Stimulated activated CD4-positive, alpha-beta T cell treated with anti-CD3 and anti-CD28 coated beads, Interleukin-15, amount 100 ng/mL, for 1 hour (primary cell): ENCODE measurements at regions not wholly inside any gene's neighbourhood (a gene's known extent, or its start where the extent isn't known, plus 50 kb on each side); places are given as distances from the start of the nearest gene placed in this dataset.

ENCODE experiments used
- DNase-seq, 2 donors: peaks; one replicate each; pipeline ENCODE4 v3.0.0-alpha.2; 2020; ENCODE audit warnings: low read depth in 1 of 2, low spot score in 1 of 2

- DNase-seq: no peak
These were observed 224.4 kb upstream of the POU3F1 start for GRCh38 chr1:38270849-38271633.

DNA sequence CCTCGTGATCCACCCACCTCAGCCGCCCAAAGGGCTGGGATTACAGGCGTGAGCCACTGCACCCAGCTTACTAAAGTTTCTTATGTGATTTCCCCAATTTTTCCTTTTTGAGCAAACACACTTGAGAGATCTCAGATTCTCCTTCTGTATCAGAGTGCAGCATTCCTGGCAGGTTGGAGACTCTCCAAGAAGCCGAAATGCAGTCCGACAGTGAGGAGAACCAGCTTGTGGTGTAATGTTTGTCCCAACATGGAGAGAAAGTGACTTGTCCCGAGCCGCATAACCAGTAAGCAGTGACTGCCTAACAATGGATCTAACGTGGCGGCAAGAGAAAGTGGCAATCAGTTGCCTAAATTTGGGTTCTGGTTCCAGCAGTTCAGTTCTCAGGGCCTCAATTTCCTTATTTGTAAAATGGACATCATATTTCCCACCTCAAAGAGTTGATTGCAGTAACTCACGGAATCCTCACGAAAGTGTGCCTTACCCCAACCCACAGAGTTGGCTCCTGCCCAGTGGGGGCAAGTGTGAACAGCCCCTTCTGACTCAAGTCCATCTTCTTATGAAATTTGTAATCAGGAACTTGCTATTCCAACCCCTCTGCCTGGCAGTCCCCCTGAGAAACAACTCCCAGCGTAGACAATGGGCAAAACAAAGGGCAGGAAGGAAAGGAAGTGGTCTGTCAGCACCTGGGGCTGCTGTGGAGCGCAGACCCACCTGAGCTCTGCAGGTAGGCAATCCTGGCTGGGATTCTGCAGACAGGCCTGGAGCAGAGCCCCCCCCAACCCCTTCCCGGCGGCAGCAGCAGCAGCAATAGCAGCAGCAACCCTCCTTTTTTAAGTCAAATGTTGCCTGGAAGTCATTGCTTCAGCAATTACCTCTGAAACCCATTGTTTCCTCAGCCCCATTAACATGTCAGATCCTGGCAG is 223.6 kb upstream of the POU3F1 start:
- no peak for DNase-seq

DNA sequence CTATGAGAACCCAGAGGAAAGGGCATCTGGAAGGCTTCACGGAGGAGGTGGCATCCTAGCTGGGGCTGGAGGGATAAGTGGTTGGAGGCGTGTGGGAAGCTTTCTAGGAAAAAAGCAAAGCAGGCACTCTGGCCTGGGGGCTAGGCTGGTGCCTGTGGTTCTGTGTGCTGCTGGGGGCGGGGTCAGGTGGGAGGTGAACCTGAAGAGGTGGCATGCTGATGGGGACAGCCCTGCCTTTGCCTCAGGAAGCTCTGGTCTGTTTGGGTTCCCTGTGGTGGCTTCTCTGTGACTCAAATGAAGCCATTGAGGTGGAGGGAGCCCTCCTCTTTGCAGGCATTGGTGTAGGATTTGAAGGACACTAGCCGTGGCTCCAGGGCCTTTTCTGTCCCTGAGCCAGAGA is 221.6 kb upstream of the POU3F1 start:
- DNase-seq: no peak

DNA sequence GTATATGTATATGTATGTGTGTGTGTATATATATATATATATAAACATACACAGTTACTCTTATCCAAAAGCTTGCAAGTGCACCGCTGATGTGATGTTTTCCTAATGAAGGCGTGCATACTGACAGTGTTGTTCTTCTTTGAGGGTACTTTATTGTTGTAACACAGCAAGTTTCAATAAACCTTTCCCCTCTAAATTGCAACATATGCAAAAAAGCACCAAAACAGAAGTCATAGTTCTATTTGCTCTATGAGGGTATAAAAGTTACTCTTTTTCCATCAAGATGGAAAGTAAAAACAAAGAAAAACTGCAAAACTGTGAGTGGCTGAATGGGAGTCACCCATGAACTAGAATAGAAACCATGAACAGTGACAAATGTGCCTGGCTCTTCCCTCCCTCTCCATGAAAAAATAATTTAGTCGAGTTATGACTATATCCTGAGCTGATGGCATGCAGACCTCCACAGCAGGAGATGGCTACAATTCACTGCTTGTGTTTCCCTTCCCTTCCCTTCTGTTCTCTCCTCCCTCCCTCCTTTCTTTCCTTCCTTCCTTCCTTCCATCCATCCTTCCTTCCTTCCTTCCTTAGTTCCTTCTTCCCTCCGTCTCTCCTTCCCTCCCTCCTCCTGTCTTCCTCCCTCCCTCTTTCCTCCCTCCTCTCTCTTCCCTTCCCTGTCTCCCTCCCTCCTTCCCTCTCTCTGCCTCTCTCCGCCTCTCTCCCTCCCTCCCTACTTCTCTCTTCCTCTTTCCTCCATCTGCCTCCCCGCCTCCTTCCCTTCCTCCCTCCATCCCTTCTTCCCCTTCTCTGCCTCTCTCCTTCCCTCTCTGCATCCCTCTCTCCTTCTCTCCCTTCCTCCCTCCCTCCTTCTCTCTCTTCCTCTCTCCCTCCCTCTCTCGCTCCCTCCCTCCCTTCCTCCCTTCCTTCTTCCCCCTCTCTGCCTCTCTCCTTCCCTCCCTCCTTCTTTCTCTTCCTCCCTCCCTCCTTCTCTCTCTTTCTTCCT is 220.7 kb upstream of the POU3F1 start:
- no peak for DNase-seq

- no peak for DNase-seq
These were observed 219.6 kb upstream of the POU3F1 start for GRCh38 chr1:38266197-38266520.

DNA sequence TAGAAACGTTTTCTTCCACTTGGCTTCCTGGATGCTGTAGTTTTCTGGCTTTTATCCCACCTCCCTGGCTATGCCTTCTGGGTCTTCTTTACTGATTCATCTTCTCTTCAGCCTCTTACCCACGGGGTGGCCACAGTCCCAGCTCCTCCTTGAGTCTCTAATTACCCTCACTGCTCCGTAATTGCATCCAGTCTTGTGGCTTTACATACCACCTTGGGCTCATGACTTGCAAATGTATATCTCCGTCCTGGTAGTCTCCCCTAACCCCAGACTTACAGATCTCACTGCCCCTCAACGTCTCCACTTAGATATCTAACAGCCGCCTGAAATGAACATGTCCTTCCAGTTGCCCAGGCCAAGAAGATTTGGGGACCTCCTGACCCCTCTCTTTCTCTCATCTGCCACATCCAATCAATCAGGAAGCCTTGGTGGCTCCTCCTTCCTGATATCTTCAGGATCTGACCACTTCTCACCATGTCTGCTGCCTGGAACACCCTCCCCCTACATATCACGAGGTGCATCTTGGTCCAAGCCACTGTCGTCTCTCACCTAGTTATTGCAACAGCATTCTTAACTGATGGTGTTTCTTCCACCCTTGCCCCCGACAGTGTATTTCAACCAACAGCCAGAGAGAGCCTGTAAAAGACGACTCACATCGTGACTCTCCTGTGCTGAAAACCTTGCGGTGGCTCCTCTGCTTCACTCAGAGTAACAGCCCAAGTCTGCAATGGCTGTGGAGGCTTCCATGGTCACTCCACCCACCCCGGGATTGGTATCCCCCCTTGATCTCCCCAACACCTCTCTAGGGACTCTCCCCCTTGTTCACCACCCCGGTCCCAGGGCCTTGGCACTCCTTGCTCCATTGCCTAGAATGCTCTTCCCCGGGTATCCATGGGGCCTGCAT is 219.0 kb upstream of the POU3F1 start:
- no peak for DNase-seq

DNA sequence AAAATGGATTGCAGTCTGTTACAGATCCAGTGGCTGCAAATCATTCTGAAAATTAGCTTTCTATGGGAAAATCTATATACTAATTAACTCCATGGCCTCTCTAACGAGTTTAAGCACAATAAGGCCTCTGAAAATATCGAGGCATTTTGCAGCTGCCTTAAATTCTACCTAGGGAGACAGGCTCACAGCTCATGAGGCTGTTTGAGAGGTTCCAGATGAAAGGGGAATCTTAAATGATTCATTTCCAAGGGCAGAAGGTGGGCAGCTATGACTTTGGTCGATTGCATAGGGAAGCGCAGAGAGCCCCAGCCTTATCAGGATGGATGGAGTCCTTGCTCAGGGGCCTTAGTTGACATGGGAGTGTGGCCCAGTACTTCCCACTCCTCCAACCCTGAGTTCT is 216.8 kb upstream of the POU3F1 start:
- no peak for DNase-seq

GRCh38 chr1:38261574-38261973 is 215.0 kb upstream of the POU3F1 start:
- DNase-seq: no peak

DNA sequence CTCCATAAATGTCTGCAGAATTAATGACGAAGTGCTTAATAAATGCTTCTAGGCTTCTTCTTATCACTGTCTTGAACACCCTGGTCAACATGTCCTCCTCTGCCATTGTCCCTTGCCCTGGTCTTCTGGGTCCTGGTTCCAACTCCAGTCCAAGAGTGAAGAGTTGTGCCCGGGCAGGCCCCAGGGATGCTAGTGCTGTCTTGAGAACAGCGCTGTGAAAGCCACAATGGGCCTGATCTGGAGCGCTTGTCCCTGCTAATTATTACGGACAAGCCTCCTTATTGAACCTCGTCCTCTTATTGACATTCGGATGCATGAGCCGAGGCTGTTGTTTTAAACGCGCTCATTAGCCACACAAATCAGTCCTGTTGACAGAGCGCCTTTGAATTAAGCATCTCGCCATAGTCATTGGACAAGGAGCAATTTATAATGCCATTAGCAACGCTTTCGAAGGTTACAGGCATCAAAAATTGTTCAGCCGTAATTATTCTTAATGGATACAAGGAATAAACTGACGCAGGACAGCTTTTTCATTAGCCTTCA is 211.6 kb upstream of the POU3F1 start:
- DNase-seq: no peak

DNA sequence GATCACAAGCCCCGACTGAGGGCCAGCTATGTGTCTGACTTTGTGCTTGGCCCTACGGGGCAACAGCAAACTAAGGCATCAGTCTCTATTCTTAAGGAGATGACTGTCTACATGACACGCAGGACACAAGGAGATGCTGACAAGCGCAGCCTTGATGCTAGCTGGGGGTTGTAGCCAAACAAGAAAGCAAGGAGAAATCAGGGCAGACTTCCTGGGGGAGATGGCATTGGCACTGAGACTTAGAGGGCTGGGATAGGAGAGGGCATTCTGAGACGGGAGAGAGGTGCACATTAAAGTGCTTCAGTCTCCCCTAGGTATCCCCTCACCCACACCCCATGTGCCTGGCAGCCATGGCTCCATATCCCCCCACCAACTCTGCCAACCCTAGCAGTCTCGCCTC is 210.8 kb upstream of the POU3F1 start:
- DNase-seq: no peak

DNA sequence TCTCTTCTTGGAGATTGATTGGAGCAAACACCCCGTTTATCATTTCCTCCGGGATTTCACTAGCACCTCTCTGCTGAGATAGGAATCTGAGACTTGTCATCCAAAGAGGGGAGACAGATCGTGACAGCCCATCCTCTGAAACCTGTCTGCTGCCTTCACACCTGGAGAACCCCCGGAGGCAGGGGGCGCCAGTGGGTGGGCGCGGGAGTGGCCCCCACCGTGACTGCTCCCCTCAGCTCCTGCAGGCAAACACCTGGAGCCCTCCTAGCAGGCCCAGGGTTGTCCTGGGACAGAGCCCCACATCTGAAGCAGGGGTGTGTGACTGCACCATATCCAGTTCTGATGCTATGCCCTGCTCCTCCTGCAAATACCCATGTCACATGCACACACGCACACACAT is 209.5 kb upstream of the POU3F1 start:
- no peak for DNase-seq

DNA sequence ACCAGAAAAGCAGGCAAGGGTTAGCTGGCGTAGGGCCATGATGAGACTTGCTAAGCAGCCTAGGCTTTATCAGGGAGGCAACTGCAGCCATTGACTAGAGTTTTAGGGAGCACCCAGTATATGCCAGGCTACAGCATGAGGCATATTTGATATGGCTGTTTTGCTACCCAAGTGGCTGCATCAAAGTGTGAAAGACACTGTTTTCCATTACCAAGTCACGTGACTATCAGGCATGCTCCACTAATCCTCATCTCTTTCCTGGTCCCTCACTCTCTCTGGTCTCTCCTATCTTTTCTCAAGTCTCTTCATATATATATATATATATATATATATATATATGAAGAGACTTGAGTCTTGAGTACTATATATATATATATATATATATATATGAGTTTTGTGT is 206.7 kb upstream of the POU3F1 start:
- DNase-seq: no peak

DNA sequence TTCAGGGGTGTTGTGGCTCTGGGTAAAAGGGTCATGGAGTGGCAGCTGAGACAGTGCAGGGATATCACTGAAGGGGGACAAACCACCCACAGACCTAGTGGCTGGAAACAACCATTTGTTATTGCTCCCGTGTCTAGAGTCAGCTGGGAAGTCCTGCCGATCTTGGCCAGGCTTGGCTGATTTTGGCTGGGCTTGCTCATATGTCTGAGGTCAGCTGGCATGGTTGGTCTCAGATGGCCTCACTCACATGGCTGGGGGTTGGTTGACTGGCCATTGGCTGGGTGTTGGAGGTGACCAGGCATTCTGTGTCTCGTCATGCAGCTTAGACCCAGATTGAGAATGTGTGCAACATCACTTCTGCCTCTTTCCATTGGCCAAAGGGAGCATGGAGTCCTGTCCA is 203.8 kb upstream of the POU3F1 start:
- DNase-seq: no peak

DNA sequence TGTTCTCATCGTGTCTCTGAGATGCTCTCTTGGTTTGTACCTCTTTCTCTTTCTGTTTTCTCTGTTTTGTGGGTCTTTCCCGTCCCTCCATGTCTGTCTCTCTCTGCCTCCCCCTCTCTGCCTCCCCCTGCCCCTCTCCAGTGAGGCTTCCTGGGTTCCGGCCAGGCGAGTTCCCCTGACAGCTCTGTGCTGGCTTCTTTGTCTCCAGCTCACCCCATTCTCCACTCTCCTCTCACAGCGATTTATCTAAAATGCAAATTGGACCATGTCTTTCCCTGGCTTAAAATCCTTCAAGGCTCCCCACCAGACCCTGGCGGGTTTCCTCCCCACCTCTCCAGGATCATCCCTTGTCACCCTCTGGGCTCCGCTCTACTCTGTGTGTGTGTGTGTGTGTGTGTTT is 202.4 kb upstream of the POU3F1 start:
- DNase-seq: no peak

DNA sequence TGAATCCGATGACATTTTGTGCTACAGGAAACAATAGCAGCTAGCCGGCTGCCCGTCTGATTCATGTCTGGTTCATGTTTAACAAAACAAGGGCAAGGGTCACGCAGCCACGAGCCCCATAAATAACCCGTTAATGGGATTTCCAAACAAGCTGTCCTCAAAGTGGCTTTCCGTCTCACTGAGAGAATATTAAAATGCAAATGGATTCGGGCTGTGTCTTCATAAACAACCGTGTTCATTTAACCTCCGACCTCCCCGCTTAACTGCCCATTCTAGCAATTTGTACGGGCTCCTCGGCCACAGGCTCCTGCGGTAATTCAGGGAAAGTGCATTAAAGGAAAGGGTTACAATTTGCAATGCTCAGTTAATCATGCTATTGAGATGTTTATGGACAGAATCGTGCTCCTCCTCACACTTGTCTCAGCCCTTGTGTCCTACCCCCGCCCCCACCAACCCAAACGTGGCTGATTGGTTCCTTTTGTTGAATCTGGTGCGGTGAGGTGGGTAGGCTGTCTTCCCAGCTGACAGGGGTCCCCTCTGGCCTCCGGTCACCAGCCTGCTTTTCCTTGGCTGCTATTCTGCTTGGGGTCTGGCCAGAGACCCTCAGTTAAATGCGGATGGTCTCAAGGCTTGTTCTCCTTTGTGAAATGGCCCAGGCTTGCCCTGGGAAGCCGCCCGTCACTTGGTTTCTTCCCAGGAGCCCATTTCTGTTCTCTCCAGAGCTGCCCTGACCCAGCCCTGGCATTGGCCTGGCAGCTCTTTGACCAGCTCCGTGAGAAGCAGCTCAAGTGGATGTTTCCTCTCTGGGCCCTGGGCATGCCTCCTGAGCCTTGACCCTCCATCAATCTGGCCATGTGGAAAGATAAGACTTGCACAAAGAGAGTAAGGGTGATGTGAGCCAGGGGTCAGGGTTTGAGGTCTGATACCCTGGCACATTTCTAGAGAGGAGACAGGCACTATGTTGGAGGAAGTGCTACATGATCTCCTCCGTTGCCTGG is 200.7 kb upstream of the POU3F1 start:
- no peak for DNase-seq

- no peak for DNase-seq
These were observed 197.7 kb upstream of the POU3F1 start for GRCh38 chr1:38244218-38244845.

DNA sequence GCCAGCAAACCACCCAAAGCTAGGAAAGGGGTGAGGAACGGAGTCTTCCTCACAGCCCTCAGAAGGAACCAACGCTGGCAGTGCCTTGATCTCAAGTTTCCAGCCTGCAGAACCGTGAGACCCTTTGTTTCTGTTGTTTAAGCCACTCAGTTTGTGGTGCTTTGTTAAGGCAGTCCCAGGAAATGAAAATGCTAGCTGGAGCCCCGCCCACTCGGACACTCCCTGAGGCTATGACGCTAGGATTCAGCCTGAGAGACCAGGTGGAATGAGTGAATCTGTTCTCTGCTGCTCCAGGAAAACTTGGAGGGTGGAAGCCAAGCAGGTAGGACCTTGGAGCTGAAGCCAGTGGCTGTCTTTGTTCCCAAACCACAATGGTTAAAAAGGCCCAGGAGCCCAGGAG is 196.5 kb upstream of the POU3F1 start:
- DNase-seq: no peak

- no peak for DNase-seq
These were observed 195.9 kb upstream of the POU3F1 start for GRCh38 chr1:38242506-38242905.
